Suprapubic skin (tissue), 4 donors: ENCODE measurements at regions not wholly inside any gene's neighbourhood (a gene's known extent, or its start where the extent isn't known, plus 50 kb on each side); places are given as distances from the start of the nearest gene placed in this dataset.

Source experiments
- CTCF ChIP-seq, 2 donors: fragments of 200-600 bp in 1 of 2; fragments of 450-650 bp in 1 of 2; sonication (generic) in 1 of 2; IDR thresholded peaks; one replicate each; pipeline ENCODE4 v1.5.1; 2016 to 2019; ENCODE audit warnings: antibody characterized with exemption in 2 of 2, mild to moderate bottlenecking in 1 of 2, moderate library complexity in 1 of 2
- EP300 ChIP-seq: sonication (generic); formaldehyde crosslinking; IDR thresholded peaks from one replicate; pipeline ENCODE4 v1.6.1; 2017; ENCODE audit warnings: antibody characterized with exemption
- POLR2AphosphoS5 ChIP-seq, 3 donors: sonication (generic); formaldehyde crosslinking; IDR thresholded peaks; one replicate each; pipeline ENCODE4 v1.6.1; 2017; ENCODE audit warnings: antibody characterized with exemption in 3 of 3

DNA sequence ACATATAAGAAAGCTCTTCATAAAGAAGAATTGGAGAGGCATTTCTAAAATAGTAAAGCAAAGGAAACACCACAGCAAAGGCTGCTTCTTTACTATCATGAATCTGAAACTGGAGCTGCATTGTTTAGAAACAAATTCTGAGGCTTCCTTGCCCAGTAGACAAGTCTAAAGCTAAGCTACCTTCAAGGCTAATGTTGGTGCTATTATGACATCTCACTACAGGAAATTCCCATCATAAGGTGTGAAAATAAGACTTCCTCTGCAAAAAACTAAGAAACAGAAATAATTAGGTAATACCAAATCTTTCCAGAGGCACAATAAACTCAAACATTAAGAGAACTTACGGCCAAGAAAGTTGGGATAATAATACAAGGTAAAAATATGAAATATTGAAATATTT lies 89.9 kb upstream of the P3H2 start:
- TF ChIP-seq EP300, result no peak
- no peak for TF ChIP-seq CTCF (IDR thresholded peaks at IDR 0.05)
- no peak for TF ChIP-seq POLR2AphosphoS5 (IDR thresholded peaks at IDR 0.05)
